AG09309 (cell line): ENCODE measurements at regions not wholly inside any gene's neighbourhood (a gene's known extent, or its start where the extent isn't known, plus 50 kb on each side); places are given as distances from the start of the nearest gene placed in this dataset.

Experiments
- DNase-seq: peaks from one replicate; pipeline ENCODE4 v3.0.0-alpha.2; 2010; ENCODE audit warnings: low read depth
- H3K4me3 ChIP-seq: 2 replicates; pipeline ENCODE4 v1.5.1; 2011; ENCODE audit warnings: mild to moderate bottlenecking, low read depth, low read length, moderate library complexity; ENCODE audit not compliant: control insufficient read depth
- CTCF ChIP-seq: IDR thresholded peaks from 2 replicates; pipeline ENCODE4 v1.5.1; 2011; ENCODE audit warnings: mild to moderate bottlenecking, low read depth, low read length, inconsistent platforms; ENCODE audit not compliant: insufficient read depth, control insufficient read depth; ENCODE audit errors: missing control alignments

- H3K4me3 ChIP-seq = no peak overlapping the region
- no peak for DNase-seq
- TF ChIP-seq CTCF = no peak
Observed at GRCh38 chr20:24141111-24141510, 152.5 kb upstream of the GGTLC1 start.

GRCh38 chr20:24139846-24140245 lies 151.3 kb upstream of the GGTLC1 start:
- H3K4me3 ChIP-seq = no peak overlapping the region
- no peak for TF ChIP-seq CTCF
- no peak for DNase-seq

- no peak for DNase-seq
- no peak overlapping the region for H3K4me3 ChIP-seq
- TF ChIP-seq CTCF = no peak
Observed at GRCh38 chr20:24138951-24139350, 150.4 kb upstream of the GGTLC1 start.

GRCh38 chr20:24138196-24138857 lies 149.7 kb upstream of the GGTLC1 start:
- no peak for DNase-seq
- TF ChIP-seq CTCF = no peak

GRCh38 chr20:24136659-24137246 lies 148.2 kb upstream of the GGTLC1 start:
- DNase-seq = no peak
- no peak overlapping the region for H3K4me3 ChIP-seq
- no peak for TF ChIP-seq CTCF

More at GRCh38 chr20:24138196-24138857, 149.7 kb upstream of the GGTLC1 start:
- no peak overlapping the region for H3K4me3 ChIP-seq

GRCh38 chr20:24135781-24136180 lies 147.2 kb upstream of the GGTLC1 start:
- no peak for DNase-seq
- TF ChIP-seq CTCF = no peak
- no peak overlapping the region for H3K4me3 ChIP-seq

- H3K4me3 ChIP-seq = no peak overlapping the region
- no peak for TF ChIP-seq CTCF
- DNase-seq = no peak
Observed at GRCh38 chr20:24134930-24135329, 146.4 kb upstream of the GGTLC1 start.
